ENCODE measurements at regions not wholly inside any gene's neighbourhood (a gene's known extent, or its start where the extent isn't known, plus 50 kb on each side); places are given as distances from the start of the nearest gene placed in this dataset.

DNA sequence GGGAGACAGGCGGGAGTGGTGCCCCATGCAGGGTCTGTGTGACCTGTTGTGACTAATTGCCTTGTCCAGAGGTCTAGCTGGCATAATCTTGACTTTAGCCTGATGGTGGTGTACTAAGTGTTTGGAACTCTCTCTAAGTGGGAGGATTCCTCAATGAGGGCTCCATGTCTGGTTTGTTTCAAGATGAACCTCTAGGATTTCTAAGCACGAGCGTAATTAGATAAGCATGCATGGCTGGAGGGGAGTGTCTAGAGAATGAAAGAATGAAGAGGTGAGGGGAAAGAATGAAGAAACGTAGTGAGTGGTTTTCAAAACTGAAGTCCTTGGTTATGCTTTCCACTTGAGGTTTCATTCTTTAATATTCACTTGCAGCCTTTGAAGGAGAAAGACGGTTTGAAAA is 833.2 kb upstream of the GYPC start:
- no peak for TF ChIP-seq POLR2A (IDR thresholded peaks at IDR 0.05)
- TF ChIP-seq, protein P1, sequence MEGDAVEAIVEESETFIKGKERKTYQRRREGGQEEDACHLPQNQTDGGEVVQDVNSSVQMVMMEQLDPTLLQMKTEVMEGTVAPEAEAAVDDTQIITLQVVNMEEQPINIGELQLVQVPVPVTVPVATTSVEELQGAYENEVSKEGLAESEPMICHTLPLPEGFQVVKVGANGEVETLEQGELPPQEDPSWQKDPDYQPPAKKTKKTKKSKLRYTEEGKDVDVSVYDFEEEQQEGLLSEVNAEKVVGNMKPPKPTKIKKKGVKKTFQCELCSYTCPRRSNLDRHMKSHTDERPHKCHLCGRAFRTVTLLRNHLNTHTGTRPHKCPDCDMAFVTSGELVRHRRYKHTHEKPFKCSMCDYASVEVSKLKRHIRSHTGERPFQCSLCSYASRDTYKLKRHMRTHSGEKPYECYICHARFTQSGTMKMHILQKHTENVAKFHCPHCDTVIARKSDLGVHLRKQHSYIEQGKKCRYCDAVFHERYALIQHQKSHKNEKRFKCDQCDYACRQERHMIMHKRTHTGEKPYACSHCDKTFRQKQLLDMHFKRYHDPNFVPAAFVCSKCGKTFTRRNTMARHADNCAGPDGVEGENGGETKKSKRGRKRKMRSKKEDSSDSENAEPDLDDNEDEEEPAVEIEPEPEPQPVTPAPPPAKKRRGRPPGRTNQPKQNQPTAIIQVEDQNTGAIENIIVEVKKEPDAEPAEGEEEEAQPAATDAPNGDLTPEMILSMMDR (IDR thresholded peaks at IDR 0.05), result no peak

Data from right lobe of liver (tissue), 4 donors.